ENCODE measurements at regions not wholly inside any gene's neighbourhood (a gene's known extent, or its start where the extent isn't known, plus 50 kb on each side); places are given as distances from the start of the nearest gene placed in this dataset.

- DNase-seq (ENCODE audit: low read depth in 2 of 3, low spot score in 1 of 3) = no peak
Measured at GRCh38 chr1:193973428-193973827, 787.0 kb upstream of the B3GALT2 start.

GRCh38 chr1:193971595-193971994 lies 785.2 kb upstream of the B3GALT2 start:
- no peak for DNase-seq (ENCODE audit: low read depth in 2 of 3, low spot score in 1 of 3)

- DNase-seq (ENCODE audit: low read depth in 2 of 3, low spot score in 1 of 3) = no peak
Measured at GRCh38 chr1:193960499-193960898, 774.1 kb upstream of the B3GALT2 start.

DNA sequence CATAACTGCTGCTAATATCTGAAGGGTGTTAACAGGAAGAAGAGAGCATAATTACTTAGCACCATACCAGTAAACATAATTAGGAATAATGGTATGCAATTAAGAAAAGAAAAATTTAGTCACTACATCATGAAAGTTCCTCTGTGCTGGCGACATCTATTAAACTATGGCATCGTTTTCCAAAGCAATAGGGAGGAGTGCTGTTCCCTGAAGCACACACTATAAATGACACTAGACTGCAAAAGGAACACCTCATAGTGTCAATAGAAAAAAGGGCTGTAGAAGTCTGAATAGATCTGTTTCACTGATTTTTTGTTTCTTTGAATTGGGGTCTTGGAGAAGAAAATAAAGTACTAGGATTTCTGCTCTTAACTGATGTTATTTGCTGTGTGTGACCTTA lies 773.6 kb upstream of the B3GALT2 start:
- no peak for DNase-seq (ENCODE audit: low read depth in 2 of 3, low spot score in 1 of 3)

DNA sequence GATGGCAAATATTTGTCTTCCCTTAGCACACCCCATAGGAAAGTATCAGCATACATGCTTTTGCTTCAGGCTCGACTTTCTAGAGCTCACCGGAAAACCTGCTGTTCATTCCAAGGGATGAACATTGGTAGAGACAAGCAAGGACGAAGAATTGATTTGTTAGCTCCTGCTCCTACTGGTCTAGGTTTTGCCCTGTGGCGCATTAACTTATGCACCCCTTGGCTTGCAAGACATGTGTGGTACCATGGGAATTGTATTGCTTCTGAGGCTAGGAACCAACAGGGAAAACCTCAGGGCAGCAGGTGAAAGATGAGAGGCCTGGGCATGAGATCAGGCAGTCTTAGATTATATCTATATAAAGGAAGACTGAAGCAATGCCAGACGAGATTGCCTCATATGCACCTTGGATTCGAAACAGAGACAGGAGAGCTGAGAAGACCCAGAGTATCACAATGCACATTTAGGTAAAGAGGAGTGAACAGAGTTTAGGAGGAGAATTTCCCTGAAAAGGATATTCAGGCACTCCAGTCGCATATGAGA lies 771.2 kb upstream of the B3GALT2 start:
- DNase-seq (ENCODE audit: low read depth in 2 of 3, low spot score in 1 of 3) = no peak

- DNase-seq (ENCODE audit: low read depth in 2 of 3, low spot score in 1 of 3) = no peak
Measured at GRCh38 chr1:193952778-193953374, 766.5 kb upstream of the B3GALT2 start.

GRCh38 chr1:193951984-193952383 lies 765.6 kb upstream of the B3GALT2 start:
- no peak for DNase-seq (ENCODE audit: low read depth in 2 of 3, low spot score in 1 of 3)

GRCh38 chr1:193944454-193944853 lies 758.0 kb upstream of the B3GALT2 start:
- DNase-seq (ENCODE audit: low read depth in 2 of 3, low spot score in 1 of 3) = no peak

DNA sequence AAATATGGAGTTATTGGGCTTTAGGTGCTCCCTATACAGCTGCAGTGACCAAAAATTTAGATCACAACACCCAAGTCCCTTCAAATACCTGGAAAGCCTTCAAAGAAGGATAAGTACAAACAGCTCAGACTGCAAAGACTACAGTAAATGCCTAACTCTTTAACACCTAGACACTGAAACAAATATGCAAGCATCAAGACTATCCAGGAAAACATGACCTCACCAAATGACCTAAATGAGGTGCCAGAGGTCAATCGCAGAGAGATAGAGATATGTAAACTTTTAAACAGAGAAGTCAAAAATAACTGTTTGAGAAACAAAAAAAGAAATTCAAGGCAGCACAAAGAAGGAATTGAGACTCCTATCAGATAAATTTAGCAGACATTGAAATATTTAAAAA lies 753.8 kb upstream of the B3GALT2 start:
- DNase-seq (ENCODE audit: low read depth in 2 of 3, low spot score in 1 of 3) = no peak

DNA sequence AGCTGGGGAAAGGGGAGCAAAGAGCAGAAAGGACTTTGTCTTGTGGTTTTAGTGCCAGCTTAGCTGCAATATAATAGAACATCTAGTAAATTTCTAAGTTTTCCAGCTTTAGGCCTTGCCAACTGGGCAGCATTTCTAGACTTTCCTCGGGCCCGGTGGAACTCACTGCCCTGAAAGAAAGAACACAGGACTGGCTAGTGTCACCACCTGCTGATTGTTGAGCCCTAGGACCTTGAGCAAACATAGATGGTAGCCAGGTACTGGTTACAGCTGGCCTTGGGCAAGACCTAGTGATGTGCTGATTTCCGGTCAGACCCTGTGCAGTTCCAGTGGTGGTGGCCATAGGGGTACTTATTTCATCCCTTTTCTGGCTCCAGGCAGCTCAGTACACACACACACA lies 753.2 kb upstream of the B3GALT2 start:
- DNase-seq (ENCODE audit: low read depth in 2 of 3, low spot score in 1 of 3) = no peak

GRCh38 chr1:193937308-193937707 lies 750.9 kb upstream of the B3GALT2 start:
- no peak for DNase-seq (ENCODE audit: low read depth in 2 of 3, low spot score in 1 of 3)

DNA sequence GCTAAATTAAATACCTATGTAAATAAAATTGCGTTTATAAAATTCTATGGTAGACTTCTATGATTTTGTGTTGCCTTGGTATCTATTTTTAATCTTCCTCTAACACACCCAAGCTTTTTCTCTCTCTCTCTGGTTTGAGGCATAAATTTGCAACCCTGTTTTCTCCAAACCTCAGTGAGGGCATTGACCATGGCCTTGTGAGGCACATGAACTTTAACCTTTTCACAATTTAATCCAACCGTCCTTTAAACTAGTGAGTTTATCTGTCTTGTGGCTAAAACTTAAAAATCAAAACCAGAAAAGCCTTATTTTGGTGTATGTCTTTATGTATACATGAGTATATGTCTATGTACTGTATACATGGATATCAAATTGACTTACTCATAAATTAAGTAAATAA lies 746.6 kb upstream of the B3GALT2 start:
- no peak for DNase-seq (ENCODE audit: low read depth in 2 of 3, low spot score in 1 of 3)

DNA sequence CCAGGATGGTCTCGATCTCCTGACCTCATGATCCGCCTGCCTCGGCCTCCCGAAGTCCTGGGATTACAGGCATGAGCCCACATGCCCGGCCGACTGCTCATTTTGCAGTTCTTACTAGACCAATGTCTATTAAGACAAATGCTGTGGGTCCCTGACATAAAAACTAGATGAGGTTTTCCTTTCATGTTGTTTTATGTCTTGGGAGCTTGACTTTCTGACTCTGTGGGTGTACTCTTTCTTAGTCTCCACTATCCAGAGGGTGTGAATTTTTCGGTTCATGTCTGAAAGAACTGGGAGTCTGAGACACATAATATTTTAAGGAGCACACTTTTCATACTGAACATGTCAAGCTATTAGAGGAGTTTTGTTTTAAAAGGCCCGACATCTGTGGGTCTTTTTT lies 744.9 kb upstream of the B3GALT2 start:
- no peak for DNase-seq (ENCODE audit: low read depth in 2 of 3, low spot score in 1 of 3)

DNA sequence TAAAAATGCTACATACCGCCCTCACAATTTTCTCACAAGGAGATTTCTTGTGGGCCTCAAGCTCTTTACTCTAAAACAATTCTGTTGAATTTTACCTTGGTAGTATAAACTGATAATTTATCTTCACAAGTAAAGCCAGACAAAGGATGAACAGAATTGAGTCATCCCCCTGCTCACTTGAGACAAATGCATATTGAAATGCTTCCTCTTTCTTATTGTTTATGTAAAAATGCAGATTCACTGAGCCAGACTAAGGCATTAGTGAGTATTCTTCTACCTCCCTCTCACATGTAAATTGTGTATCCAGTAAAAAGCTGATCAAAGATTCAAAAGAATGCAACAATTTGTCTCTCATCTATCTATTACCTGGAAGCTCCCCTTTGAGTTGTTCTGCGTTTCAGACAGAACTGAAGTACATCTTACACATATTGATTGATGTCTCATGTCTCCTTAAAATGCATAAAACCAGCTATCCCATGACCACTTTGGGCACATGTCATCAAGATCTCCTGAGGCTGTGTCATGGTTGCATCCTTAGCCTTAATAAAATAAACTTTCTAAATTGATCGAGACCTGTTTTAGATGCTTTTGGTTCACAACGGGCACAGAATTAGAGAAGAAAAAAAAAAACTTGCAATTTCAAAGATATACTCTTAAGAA lies 743.1 kb upstream of the B3GALT2 start:
- no peak for DNase-seq (ENCODE audit: low read depth in 2 of 3, low spot score in 1 of 3)

GRCh38 chr1:193927550-193927949 lies 741.1 kb upstream of the B3GALT2 start:
- no peak for DNase-seq (ENCODE audit: low read depth in 2 of 3, low spot score in 1 of 3)

- no peak for DNase-seq (ENCODE audit: low read depth in 2 of 3, low spot score in 1 of 3)
Measured at GRCh38 chr1:193926956-193927355, 740.5 kb upstream of the B3GALT2 start.

DNA sequence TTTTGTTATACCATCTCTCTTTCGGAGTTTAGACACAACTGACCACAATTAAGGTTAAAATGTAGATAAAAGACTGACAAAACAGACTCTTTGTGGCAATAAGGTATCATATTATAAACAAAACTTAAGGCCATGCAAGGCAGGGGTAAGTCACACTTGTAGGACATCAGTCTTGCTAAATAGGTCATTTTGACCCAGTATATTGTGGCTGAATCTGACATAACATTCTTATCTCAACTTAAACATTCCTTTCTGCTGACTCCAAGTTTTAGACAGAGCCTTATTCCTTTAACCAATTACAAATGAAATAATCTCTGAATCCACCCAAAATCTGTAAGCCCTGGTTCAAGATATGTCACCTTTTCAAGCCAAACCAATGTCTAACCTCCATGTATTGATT lies 733.4 kb upstream of the B3GALT2 start:
- DNase-seq (ENCODE audit: low read depth in 2 of 3, low spot score in 1 of 3) = no peak

DNA sequence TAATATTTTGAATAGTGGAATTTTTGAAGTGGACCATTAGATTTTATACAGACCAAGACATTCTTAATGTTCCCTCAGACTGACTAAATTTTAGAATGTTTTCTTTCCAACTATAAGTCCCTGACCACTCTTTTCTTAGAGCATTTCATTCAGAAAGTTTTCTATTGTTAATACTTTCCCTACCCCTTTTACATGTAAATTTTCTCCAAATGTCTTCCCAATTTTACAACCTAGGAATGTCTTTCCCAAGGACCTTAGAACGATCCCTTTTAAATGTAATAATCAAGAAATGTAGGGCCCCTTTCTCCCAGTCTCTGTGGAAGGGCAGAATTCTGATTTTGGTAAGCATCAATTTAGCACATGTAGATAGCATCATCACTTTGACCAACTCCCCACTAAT lies 730.0 kb upstream of the B3GALT2 start:
- no peak for DNase-seq (ENCODE audit: low read depth in 2 of 3, low spot score in 1 of 3)

DNA sequence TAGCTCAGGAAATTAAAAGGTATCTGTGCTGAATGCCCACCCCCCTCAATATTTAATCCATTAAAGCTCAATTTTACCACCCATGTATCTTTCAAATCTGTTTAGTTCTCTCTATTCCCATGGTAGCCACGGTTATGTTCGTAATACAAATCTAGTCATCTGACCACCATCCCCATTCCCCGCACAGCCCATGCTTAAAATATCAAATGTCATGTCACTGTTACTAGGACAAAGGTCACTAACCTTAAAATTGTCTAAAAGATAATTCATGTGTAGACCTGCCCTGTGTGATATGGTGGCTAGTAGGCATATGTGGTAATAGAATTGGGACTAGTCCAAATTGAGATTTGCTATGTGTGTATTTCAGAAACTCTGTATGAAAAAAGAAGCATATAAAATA lies 728.5 kb upstream of the B3GALT2 start:
- DNase-seq (ENCODE audit: low read depth in 2 of 3, low spot score in 1 of 3) = no peak

DNA sequence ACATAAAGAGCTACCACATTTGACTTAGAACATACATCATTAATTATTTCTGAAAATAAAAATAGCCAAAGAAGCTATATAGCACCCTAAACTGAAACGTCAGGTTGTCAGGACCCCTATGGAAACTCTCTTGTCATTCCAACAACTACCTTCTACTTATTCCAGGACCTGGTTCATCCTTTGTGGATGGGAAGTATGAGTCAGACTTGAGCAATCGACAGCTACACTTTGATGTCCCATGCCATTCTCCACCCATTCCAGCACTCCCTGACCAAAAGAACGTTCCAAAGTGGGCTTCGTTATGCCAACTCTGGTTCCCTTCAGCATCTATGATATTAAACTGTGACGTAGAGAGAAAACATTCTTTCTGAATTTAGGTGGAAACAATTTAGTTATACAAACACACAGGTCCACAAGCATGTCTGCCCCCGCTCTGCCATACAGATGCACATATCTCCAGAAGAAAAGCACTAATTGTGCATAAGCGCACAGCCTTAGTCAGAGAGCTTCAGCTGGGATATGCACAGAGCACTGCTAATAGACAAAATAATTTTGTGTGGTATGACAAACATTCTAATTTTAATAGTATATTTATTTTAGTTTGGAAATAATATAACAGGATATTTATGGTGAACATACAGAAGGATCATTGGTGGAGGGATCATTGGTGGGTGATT lies 723.1 kb upstream of the B3GALT2 start:
- no peak for DNase-seq (ENCODE audit: low read depth in 2 of 3, low spot score in 1 of 3)

- no peak for DNase-seq (ENCODE audit: low read depth in 2 of 3, low spot score in 1 of 3)
Measured at GRCh38 chr1:193905288-193906085, 719.1 kb upstream of the B3GALT2 start.

DNA sequence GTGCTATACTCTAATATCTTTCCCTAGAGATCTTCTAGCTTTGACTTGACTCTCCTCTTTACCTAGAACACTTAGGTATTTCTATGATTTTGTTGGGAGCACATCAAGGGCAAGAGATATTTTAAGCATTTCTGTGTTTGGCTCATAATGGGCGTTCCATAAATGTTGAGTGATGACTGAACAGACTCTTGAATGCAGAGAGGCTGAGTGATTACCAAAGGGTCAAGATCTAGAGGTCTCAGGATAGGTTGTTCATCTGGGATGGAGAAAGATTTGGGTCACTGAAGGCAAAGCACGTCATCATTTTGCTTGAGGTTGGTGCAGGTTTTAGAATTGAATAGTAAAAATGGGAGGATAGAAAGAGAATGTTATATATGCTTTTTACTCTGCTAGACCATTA lies 705.4 kb upstream of the B3GALT2 start:
- no peak for DNase-seq (ENCODE audit: low read depth in 2 of 3, low spot score in 1 of 3)

Data from stimulated activated CD4-positive, alpha-beta T cell treated with anti-CD3 and anti-CD28 coated beads, Interleukin-12 subunit alpha, Interleukin-12 subunit beta, amount 100 ng/mL, for 48 hours (primary cell).